ENCODE measurements at regions not wholly inside any gene's neighbourhood (a gene's known extent, or its start where the extent isn't known, plus 50 kb on each side); places are given as distances from the start of the nearest gene placed in this dataset.

- no peak for TF ChIP-seq TAF1 (IDR thresholded peaks at IDR 0.05; ENCODE audit: borderline replicate concordance, insufficient read depth, low read length)
- no peak for TF ChIP-seq SIN3A (IDR thresholded peaks at IDR 0.05; ENCODE audit: borderline replicate concordance, insufficient read depth, low read length)
- TF ChIP-seq FOXP2 (optimal IDR thresholded peaks at IDR 0.05; ENCODE audit: borderline replicate concordance, extremely low read depth, extremely low read length, insufficient read depth), result no peak
- TF ChIP-seq REST (IDR thresholded peaks at IDR 0.05; ENCODE audit: insufficient read depth in 1 of 2, low read depth in 2 of 2, low read length in 2 of 2), result no peak
- TF ChIP-seq POLR2AphosphoS5 (IDR thresholded peaks at IDR 0.05; ENCODE audit: low read depth, low read length), result no peak
Observed at GRCh38 chr2:8437228-8437948, 244.5 kb upstream of the ID2 start.

GRCh38 chr2:8437949-8438400 lies 243.9 kb upstream of the ID2 start:
- TF ChIP-seq SIN3A (IDR thresholded peaks at IDR 0.05; ENCODE audit: borderline replicate concordance, insufficient read depth, low read length), result no peak
- TF ChIP-seq POLR2AphosphoS5 (IDR thresholded peaks at IDR 0.05; ENCODE audit: low read depth, low read length), result no peak
- no peak for TF ChIP-seq REST (IDR thresholded peaks at IDR 0.05; ENCODE audit: insufficient read depth in 1 of 2, low read depth in 2 of 2, low read length in 2 of 2)
- no peak for TF ChIP-seq FOXP2 (optimal IDR thresholded peaks at IDR 0.05; ENCODE audit: borderline replicate concordance, extremely low read depth, extremely low read length, insufficient read depth)
- TF ChIP-seq TAF1 (IDR thresholded peaks at IDR 0.05; ENCODE audit: borderline replicate concordance, insufficient read depth, low read length), result no peak

- TF ChIP-seq REST (IDR thresholded peaks at IDR 0.05; ENCODE audit: insufficient read depth in 1 of 2, low read depth in 2 of 2, low read length in 2 of 2), result no peak
- TF ChIP-seq FOXP2 (optimal IDR thresholded peaks at IDR 0.05; ENCODE audit: borderline replicate concordance, extremely low read depth, extremely low read length, insufficient read depth), result no peak
- no peak for TF ChIP-seq SIN3A (IDR thresholded peaks at IDR 0.05; ENCODE audit: borderline replicate concordance, insufficient read depth, low read length)
- no peak for TF ChIP-seq POLR2AphosphoS5 (IDR thresholded peaks at IDR 0.05; ENCODE audit: low read depth, low read length)
- no peak for TF ChIP-seq TAF1 (IDR thresholded peaks at IDR 0.05; ENCODE audit: borderline replicate concordance, insufficient read depth, low read length)
Observed at GRCh38 chr2:8438476-8438875, 243.4 kb upstream of the ID2 start.

- TF ChIP-seq SIN3A (IDR thresholded peaks at IDR 0.05; ENCODE audit: borderline replicate concordance, insufficient read depth, low read length), result no peak
- TF ChIP-seq REST (IDR thresholded peaks at IDR 0.05; ENCODE audit: insufficient read depth in 1 of 2, low read depth in 2 of 2, low read length in 2 of 2), result no peak
- TF ChIP-seq POLR2AphosphoS5 (IDR thresholded peaks at IDR 0.05; ENCODE audit: low read depth, low read length), result no peak
- no peak for TF ChIP-seq TAF1 (IDR thresholded peaks at IDR 0.05; ENCODE audit: borderline replicate concordance, insufficient read depth, low read length)
- TF ChIP-seq FOXP2 (optimal IDR thresholded peaks at IDR 0.05; ENCODE audit: borderline replicate concordance, extremely low read depth, extremely low read length, insufficient read depth), result no peak
Observed at GRCh38 chr2:8438996-8439395, 242.9 kb upstream of the ID2 start.
